HEK293T (cell line): ENCODE measurements at regions not wholly inside any gene's neighbourhood (a gene's known extent, or its start where the extent isn't known, plus 50 kb on each side); places are given as distances from the start of the nearest gene placed in this dataset.

Source experiments
- CTCF ChIA-PET: fragments of 350-600 bp; formaldehyde crosslinking; extraction: SDS; loops from one replicate; lab custom pipeline; 2021; ENCODE audit warnings: antibody characterized with exemption, inconsistent platforms; lab: Yijun Ruan, JAX
- POLR2A ChIA-PET: fragments of 350-600 bp; formaldehyde crosslinking; extraction: SDS; loops from one replicate; lab custom pipeline; 2020; ENCODE audit warnings: antibody characterized with exemption, inconsistent platforms; lab: Yijun Ruan, JAX
- DNase-seq: peaks from one replicate; pipeline ENCODE4 v3.0.0; 2012; ENCODE audit warnings: mixed read lengths; ENCODE audit errors: extremely low spot score
- ARNT ChIP-seq: fragments of 450-650 bp; IDR thresholded peaks from 2 replicates; pipeline ENCODE4 v1.6.1; 2017; ENCODE audit warnings: mild to moderate bottlenecking
- BHLHE40 ChIP-seq: fragments of 450-650 bp; IDR thresholded peaks from 2 replicates; pipeline ENCODE4 v1.6.1; 2016; ENCODE audit warnings: mild to moderate bottlenecking, moderate library complexity, borderline replicate concordance
- CTBP1 ChIP-seq: fragments of 450-650 bp; IDR thresholded peaks from 2 replicates; pipeline ENCODE4 v1.6.1; 2016; ENCODE audit warnings: borderline replicate concordance
- ELF4 ChIP-seq: fragments of 450-650 bp; IDR thresholded peaks from 2 replicates; pipeline ENCODE4 v1.6.1; 2017; ENCODE audit warnings: antibody characterized with exemption
- FOXA1 ChIP-seq: fragments of 450-650 bp; IDR thresholded peaks from 2 replicates; pipeline ENCODE4 v1.6.1; 2016; ENCODE audit warnings: mild to moderate bottlenecking
- FOXK2 ChIP-seq: fragments of 450-650 bp; IDR thresholded peaks from 2 replicates; pipeline ENCODE4 v1.6.1; 2016; ENCODE audit warnings: mild to moderate bottlenecking
- FOXM1 ChIP-seq: fragments of 450-650 bp; IDR thresholded peaks from 2 replicates; pipeline ENCODE4 v1.6.1; 2017; ENCODE audit warnings: mild to moderate bottlenecking, borderline replicate concordance
- HDGF ChIP-seq: fragments of 450-650 bp; IDR thresholded peaks from 2 replicates; pipeline ENCODE4 v1.6.1; 2017; ENCODE audit warnings: antibody characterized with exemption, borderline replicate concordance
- L3MBTL2 ChIP-seq: fragments of 450-650 bp; conservative IDR thresholded peaks from 2 replicates; pipeline ENCODE4 v1.6.1; 2016; ENCODE audit warnings: mild to moderate bottlenecking
- LEF1 ChIP-seq: fragments of 450-650 bp; IDR thresholded peaks from 2 replicates; pipeline ENCODE4 v1.6.1; 2017; ENCODE audit warnings: mild to moderate bottlenecking, borderline replicate concordance
- NFRKB ChIP-seq: fragments of 450-650 bp; IDR thresholded peaks from 2 replicates; pipeline ENCODE4 v1.6.1; 2016; ENCODE audit warnings: mild to moderate bottlenecking, moderate library complexity
- SP1 ChIP-seq: fragments of 450-650 bp; IDR thresholded peaks from 2 replicates; pipeline ENCODE4 v1.6.1; 2017
- SUZ12 ChIP-seq: fragments of 450-650 bp; IDR thresholded peaks from 2 replicates; pipeline ENCODE4 v1.6.1; 2016; ENCODE audit warnings: mild to moderate bottlenecking
- TARDBP ChIP-seq: fragments of 450-650 bp; IDR thresholded peaks from 2 replicates; pipeline ENCODE4 v1.6.1; 2016
- ZNF384 ChIP-seq: fragments of 450-650 bp; IDR thresholded peaks from 2 replicates; pipeline ENCODE4 v1.6.1; 2016
- TF ChIP-seq, protein P1 (sequence below): fragments of 450-650 bp; IDR thresholded peaks from 2 replicates; pipeline ENCODE4 v1.6.1; 2016

- POLR2A ChIA-PET = no interaction called here
Observed at GRCh38 chr10:88121361-88121760, 257.9 kb downstream of the PTEN start.

DNA sequence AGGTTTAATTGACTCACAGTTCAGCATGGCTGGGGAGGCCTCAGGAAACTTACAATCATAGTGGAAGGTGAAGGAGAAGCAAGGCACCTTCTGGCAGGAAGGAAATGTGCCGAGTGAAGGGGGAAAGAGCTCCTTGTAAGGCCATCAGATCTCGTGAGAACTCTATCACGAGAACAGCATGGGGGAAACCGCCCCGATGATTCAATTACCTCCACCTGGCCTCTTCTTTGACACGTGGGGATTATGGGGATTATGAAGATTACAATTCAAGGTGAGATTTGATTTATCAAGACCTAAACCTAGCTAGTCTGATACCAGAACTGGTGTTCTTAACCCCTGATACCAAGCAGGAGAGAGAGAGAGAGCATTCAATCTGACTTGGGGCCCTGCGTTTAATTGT, 258.7 kb downstream of the PTEN start:
- POLR2A ChIA-PET = no interaction called here
- CTCF ChIA-PET = no interaction called here
- TF ChIP-seq LEF1 = no peak
- TF ChIP-seq FOXA1 = no peak
- DNase-seq = no peak

More at GRCh38 chr10:88121361-88121760, 257.9 kb downstream of the PTEN start:
- DNase-seq = no peak
- TF ChIP-seq SP1 = no peak
- no peak for TF ChIP-seq FOXA1
- no peak for TF ChIP-seq FOXK2
- no peak for TF ChIP-seq HDGF
- no peak for TF ChIP-seq ELF4
- CTCF ChIA-PET = no interaction called here

DNA sequence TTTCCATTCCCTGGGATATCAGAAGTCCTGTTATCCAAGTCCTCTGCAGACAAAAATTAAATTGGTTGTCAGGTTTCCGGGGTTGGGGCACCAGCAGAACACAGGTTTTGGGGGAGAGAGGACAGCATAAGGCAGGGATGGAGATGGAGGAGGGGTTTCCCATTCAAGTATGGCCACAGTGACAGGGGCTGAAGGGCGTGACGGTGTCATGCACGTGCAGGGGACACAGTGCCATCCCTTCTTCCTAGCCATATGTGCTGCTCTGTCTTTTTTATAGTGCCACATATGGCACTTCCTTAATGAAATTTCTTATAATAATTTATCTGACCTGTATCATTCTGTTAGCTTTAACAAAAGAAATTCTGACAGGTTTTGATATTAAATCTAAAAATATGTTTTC, 259.2 kb downstream of the PTEN start:
- DNase-seq = no peak
- POLR2A ChIA-PET = no interaction called here
- CTCF ChIA-PET = interaction anchor here (0.7 kb wide), 1 partner anchor 8 kb away, joined by 4 read pairs; no protein-coding TSS in a partner anchor
- TF ChIP-seq FOXA1 = no peak
- TF ChIP-seq ZNF384 = no peak
- TF ChIP-seq SUZ12 = no peak

- ChIA-PET CTCF (no interaction called here), POLR2A (no interaction called here)
- DNase-seq = no peak
- no peak for TF ChIP-seq ZNF384
- TF ChIP-seq HDGF = no peak
- TF ChIP-seq ELF4 = no peak
- TF ChIP-seq, protein P1, sequence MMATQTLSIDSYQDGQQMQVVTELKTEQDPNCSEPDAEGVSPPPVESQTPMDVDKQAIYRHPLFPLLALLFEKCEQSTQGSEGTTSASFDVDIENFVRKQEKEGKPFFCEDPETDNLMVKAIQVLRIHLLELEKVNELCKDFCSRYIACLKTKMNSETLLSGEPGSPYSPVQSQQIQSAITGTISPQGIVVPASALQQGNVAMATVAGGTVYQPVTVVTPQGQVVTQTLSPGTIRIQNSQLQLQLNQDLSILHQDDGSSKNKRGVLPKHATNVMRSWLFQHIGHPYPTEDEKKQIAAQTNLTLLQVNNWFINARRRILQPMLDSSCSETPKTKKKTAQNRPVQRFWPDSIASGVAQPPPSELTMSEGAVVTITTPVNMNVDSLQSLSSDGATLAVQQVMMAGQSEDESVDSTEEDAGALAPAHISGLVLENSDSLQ = no peak
- TF ChIP-seq L3MBTL2 = no peak
- no peak for TF ChIP-seq SP1
- no peak for TF ChIP-seq FOXA1
- no peak for TF ChIP-seq FOXM1
- TF ChIP-seq SUZ12 = no peak
Observed at GRCh38 chr10:88125766-88126165, 262.3 kb downstream of the PTEN start.

GRCh38 chr10:88126699-88127098, 263.3 kb downstream of the PTEN start:
- TF ChIP-seq, protein P1 = no peak
- TF ChIP-seq BHLHE40 = no peak
- no peak for DNase-seq
- ChIA-PET CTCF (no interaction called here), POLR2A (no interaction called here)

GRCh38 chr10:88127269-88127668, 263.8 kb downstream of the PTEN start:
- DNase-seq = no peak
- CTCF ChIA-PET = no interaction called here
- POLR2A ChIA-PET = no interaction called here
- TF ChIP-seq ARNT (no peak), HDGF (no peak), SP1 (no peak), BHLHE40 (no peak), FOXM1 (no peak), L3MBTL2 (no peak), LEF1 (no peak), TARDBP (no peak), FOXA1 (no peak), FOXK2 (no peak), CTBP1 (no peak), NFRKB (no peak)
- TF ChIP-seq, protein P1 = no peak

- ChIA-PET POLR2A (no interaction called here), CTCF (no interaction called here)
Observed at GRCh38 chr10:88127766-88128165, 264.3 kb downstream of the PTEN start.

More at GRCh38 chr10:88127766-88128165, 264.3 kb downstream of the PTEN start:
- no peak for DNase-seq
- TF ChIP-seq FOXK2 (no peak), BHLHE40 (no peak), SP1 (no peak), FOXM1 (no peak), FOXA1 (no peak), NFRKB (no peak), LEF1 (no peak), ARNT (no peak), CTBP1 (no peak), ZNF384 (no peak), HDGF (no peak), L3MBTL2 (no peak), SUZ12 (no peak), TARDBP (no peak), ELF4 (no peak)
- TF ChIP-seq, protein P1 = no peak
